ENCODE measurements at regions not wholly inside any gene's neighbourhood (a gene's known extent, or its start where the extent isn't known, plus 50 kb on each side); places are given as distances from the start of the nearest gene placed in this dataset.
"Not testable (repeated sequence)": the region's sequence is repeated elsewhere in the genome, so short reads cannot be mapped to it uniquely, and the experiment has no call there.

DNA sequence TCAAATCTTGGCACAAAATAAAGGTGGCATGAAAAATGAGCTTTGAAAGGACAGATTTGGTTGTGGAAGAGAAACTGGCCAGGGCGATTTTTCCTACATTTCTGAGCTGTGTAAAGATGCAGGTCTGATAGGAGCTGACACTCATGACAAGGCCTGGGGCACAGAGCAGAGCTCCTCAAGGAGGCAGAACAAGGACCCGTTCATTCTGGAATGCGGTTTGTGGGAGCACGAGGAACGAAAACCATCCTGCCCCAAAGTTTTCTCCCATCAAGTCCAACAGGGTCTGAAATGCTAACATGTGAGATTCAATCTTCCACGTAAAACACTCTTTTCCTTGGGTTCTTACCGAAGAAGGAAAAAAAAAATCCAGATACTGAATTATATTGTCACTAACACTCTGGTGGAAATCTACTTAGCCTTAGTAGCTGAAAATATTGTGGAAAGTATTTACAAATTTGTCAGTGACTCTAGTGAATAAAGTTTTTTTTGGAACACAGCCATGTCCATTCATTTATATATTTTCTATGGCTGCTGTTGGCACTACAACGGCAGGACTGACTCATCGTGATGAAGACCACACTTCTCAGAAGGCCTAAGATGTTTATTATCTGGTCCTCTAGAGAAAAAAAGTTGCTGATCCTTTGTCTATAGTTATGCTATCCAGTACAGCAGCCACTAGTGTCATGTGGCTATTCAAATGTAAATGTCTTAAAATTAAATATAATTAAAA, 215.7 kb downstream of the BAMBI start:
- DNase-seq (ENCODE audit: low read depth in 2 of 3, low spot score in 1 of 3) = no peak

DNA sequence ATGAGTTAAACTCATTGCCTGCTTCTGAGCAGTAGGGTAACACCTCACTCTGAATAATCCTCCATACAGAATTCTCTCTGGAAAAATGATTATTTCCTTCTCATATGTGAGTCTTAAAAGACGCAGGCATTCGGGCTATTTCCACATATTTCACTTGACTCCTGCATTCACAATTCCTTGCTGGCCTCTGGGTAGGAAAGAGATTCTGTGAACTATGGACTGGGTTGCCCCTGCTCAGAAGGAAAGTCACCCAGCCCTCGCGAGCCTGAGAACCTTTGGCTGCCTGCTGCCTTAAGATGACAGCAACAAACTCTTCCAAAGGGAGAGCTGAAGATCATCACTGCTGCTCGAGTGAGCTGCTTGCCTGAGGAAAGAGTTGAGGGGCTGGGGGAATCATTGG, 216.8 kb downstream of the BAMBI start:
- no peak for DNase-seq (ENCODE audit: low read depth in 2 of 3, low spot score in 1 of 3)

GRCh38 chr10:28895671-28896070, 218.3 kb downstream of the BAMBI start:
- DNase-seq (ENCODE audit: low read depth in 2 of 3, low spot score in 1 of 3) = not testable (repeated sequence)

DNA sequence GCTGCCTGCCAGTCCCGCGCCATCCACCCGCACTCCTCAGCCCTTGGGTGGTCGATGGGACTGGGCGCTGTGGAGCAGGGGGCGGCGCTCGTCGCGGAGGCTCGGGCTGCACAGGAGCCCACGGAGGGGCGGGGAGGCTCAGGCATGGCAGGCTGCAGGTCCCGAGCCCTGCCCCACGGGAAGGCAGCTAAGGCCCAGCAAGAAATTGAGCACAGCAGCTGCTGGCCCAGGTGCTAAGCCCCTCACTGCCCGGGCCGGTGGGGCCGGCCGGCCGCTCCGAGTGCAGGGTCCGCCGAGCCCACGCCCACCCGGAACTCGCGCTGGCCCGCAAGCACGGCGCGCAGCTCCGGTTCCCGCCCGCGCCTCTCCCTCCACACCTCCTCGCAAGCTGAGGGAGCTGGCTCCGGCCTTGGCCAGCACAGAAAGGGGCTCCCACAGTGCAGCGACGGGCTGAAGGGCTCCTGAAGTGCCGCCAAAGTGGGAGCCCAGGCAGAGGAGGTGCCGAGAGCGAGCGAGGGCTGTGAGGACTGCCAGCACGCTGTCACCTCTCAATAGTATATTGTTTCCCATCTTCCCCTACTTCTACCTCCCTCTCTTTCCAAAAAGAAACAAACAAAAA, 219.6 kb downstream of the BAMBI start:
- not testable (repeated sequence) for DNase-seq (ENCODE audit: low read depth in 2 of 3, low spot score in 1 of 3)

DNA sequence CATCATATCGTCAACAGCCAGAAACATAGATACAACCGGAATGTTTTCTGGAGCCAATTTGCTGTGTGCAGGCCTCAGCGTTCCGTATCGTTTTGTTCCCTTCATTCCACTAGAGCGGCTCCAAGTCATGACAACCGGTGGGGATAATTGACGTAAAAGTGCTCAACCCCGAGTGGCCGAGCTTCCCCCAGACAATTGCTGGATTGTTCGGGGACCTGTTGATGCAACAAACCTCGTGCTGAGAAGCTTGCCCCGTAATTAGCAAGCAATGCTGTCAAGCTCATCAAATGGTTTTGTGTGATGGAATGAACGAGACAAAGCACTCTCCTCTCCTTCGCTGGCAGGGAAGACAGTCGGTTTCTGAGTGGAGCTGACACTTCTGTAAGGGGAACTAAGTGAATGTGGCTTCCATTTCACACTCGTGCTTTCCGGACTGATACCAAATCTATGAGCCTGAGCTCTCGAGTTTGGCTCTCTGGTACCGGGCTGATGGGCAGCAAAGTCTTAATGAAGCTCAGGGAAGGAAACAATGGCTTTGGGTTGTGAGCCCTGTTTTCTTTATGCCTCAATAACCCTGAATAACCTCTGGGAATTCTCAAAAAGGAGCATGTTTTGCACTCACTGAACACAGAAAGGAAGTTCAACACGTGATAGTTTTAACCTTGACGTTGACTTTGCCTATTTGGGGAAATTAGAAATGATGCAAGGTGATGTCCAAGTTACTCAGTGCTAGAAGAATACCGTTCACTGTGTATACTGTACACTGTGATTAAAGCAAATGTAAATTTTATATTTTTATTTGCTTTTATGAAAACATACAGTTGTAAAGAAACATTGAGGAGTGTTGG, 220.5 kb downstream of the BAMBI start:
- no peak for DNase-seq (ENCODE audit: low read depth in 2 of 3, low spot score in 1 of 3)

GRCh38 chr10:28902215-28902614, 224.9 kb downstream of the BAMBI start:
- DNase-seq (ENCODE audit: low read depth in 2 of 3, low spot score in 1 of 3) = no peak

DNA sequence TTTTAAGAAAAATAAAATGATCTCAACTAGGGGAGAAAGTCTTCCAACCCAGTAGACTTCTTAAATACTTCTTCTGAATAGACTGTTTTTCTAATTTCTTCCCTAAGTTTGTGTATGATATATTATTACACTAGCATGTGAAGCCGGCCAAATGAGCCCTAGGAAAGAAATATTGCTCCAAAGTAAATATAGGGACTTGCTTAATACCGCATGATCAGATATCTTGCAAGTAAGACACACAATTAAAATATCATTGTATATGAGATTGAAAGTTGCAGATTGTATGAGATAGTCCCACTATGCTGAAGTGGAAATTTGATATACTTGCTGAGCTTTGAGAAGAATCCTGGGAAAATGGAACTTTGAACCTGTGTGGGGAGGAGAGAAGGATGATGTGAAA, 225.7 kb downstream of the BAMBI start:
- no peak for DNase-seq (ENCODE audit: low read depth in 2 of 3, low spot score in 1 of 3)

GRCh38 chr10:28903736-28904135, 226.4 kb downstream of the BAMBI start:
- DNase-seq (ENCODE audit: low read depth in 2 of 3, low spot score in 1 of 3) = no peak

GRCh38 chr10:28905371-28905770, 228.1 kb downstream of the BAMBI start:
- no peak for DNase-seq (ENCODE audit: low read depth in 2 of 3, low spot score in 1 of 3)

DNA sequence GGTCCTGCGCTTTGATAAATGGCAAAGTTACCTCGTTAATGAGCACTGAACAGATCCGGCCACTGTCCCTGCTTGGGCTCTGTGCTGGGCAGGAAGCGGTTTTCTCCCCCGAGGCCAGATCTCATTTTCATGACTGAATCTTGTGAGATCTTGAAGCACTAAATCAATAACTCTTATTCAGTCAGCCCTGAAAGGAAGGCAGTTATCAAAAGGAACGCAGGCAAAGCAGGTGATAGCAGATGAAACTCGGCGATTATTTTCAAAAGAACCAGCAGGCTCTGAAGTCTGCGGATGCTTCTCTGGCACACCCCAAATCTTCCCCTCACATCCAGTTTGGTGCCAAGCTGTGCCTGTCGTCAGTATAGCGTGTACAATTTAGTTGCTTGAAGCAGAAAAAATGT, 228.7 kb downstream of the BAMBI start:
- DNase-seq (ENCODE audit: low read depth in 2 of 3, low spot score in 1 of 3) = no peak

GRCh38 chr10:28906415-28906814, 229.1 kb downstream of the BAMBI start:
- no peak for DNase-seq (ENCODE audit: low read depth in 2 of 3, low spot score in 1 of 3)

- no peak for DNase-seq (ENCODE audit: low read depth in 2 of 3, low spot score in 1 of 3)
Measured at GRCh38 chr10:28906934-28907333, 229.6 kb downstream of the BAMBI start.

DNA sequence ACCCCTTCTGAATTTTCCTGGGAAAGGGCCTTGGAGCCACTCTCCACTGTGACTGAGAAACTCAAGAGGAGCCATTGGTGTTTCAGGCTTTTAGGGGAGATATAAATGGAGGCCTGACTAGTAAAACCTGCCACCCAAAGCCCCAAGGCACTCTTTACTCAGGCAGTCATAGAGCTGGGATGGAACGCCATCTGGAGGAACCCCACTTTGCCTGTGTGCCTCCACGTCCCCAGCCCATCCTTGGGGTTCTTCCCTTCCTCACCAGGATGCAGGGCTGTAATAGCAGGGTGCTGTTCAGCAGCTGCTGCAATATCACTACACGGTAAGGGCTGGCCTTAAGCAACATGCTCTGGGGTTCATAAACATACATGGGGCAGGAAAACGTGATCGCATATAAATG, 232.6 kb downstream of the BAMBI start:
- no peak for DNase-seq (ENCODE audit: low read depth in 2 of 3, low spot score in 1 of 3)

- no peak for DNase-seq (ENCODE audit: low read depth in 2 of 3, low spot score in 1 of 3)
Measured at GRCh38 chr10:28910956-28911355, 233.6 kb downstream of the BAMBI start.

DNA sequence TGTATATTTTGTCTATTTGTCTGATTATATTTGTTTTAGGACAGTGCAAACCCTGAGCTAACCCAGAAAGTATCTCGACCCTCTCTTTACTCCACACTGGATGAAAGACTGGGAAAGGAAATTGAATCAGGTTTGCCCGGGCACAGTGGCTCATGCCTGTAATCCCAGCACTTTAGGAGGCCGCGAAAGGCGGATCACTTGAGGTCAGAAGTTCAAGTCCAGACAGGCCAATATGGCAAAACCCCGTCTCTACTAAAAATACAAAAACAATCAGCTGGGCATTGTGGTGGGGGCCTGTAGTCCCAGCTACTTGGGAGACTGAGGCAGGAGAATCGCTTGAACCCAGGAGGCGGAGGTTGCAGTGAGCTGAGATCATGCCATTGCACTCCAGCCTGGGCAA, 234.2 kb downstream of the BAMBI start:
- DNase-seq (ENCODE audit: low read depth in 2 of 3, low spot score in 1 of 3) = not testable (repeated sequence)

GRCh38 chr10:28912017-28912783, 234.9 kb downstream of the BAMBI start:
- no peak for DNase-seq (ENCODE audit: low read depth in 2 of 3, low spot score in 1 of 3)

GRCh38 chr10:28913436-28914237, 236.3 kb downstream of the BAMBI start:
- no peak for DNase-seq (ENCODE audit: low read depth in 2 of 3, low spot score in 1 of 3)

DNA sequence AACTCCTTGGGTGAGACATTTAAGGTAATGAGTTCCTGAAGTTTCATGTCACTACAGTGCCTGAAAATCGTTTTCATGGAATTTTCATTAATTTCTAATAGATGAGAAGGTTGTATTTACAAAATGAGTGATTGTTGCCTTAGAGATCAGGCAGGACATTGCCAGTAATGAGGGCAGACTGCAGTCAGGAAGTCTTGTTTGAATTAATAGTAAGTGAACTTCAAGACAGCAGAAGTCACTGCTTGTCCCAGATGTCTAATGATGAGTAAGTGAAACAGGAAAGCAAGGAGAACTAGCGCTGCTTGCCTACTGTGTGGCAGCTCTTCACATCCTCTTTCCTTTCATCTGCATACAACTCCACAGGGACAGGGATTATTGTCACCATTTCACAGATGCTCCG, 237.4 kb downstream of the BAMBI start:
- no peak for DNase-seq (ENCODE audit: low read depth in 2 of 3, low spot score in 1 of 3)

DNA sequence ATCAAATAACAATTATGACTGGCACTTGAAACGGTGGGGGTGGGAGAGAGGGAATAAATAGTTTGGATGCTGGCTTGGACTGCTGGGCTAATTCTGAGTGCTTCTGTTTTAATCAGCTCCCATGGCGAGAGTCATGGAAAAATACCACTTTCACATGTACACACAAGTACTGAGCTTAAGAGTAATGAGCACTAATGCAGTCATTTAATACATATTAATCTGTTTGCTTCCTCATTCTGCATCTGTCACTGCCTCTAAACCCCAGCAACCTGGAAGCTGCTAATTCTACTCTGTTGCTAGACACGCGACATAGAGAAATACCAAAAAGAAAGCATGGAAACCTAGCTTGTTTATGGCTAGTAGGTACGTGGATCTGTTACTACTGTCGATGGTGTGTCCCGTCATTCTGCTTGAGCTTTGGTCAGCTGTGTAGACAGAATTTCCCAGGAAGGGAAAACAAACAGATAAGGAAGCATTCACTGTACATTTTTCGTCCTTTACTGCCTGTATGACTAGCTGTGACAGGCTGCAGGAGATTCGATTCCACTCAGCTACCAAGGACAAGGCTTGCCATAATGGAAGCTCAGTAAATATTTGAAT, 238.8 kb downstream of the BAMBI start:
- DNase-seq (ENCODE audit: low read depth in 2 of 3, low spot score in 1 of 3) = no peak

DNA sequence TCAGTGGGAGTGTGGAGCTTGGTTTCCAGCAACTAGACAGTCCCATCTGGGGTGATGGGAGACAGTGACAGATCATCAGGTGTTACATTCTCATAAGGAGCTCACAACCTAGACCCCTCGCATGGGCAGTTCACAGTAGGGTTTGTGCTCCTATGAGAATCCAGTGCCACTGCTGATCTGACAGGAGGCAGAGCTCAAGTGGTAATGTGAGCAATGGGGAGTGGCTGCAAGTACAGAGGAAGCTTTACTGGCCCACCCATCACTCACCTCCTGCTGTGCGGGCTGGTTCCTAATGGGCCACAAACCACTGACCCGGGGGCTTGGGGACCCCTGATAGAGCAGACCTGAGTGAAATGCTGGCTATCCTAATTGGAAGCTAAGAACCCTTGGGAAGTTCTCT, 242.8 kb downstream of the BAMBI start:
- no peak for DNase-seq (ENCODE audit: low read depth in 2 of 3, low spot score in 1 of 3)

Data from stimulated activated CD4-positive, alpha-beta T cell treated with anti-CD3 and anti-CD28 coated beads, Interleukin-12 subunit alpha, Interleukin-12 subunit beta, amount 100 ng/mL, for 48 hours (primary cell).